Nephron (organoid): ENCODE measurements at regions not wholly inside any gene's neighbourhood (a gene's known extent, or its start where the extent isn't known, plus 50 kb on each side); places are given as distances from the start of the nearest gene placed in this dataset.

Experiments used
- H3K27ac Mint-ChIP-seq, 3 experiments: 2 replicates each; pipeline ENCODE4 v1.8.0; 2020; ENCODE audit warnings: mixed read lengths in 3 of 3, mild to moderate bottlenecking in 2 of 3, moderate library complexity in 1 of 3
- H3K27me3 Mint-ChIP-seq: 2 replicates; pipeline ENCODE4 v1.8.0; 2021; ENCODE audit warnings: low read depth, mild to moderate bottlenecking, moderate library complexity, mixed read lengths
- H3K36me3 Mint-ChIP-seq: 2 replicates; pipeline ENCODE4 v1.8.0; 2020; ENCODE audit warnings: low read depth, mixed read lengths
- H3K4me1 Mint-ChIP-seq: 2 replicates; pipeline ENCODE4 v1.8.0; 2020; ENCODE audit warnings: mixed read lengths
- H3K4me3 Mint-ChIP-seq, 3 experiments: 2 replicates each; pipeline ENCODE4 v1.8.0; 2020; ENCODE audit warnings: mild to moderate bottlenecking in 3 of 3, mixed read lengths in 3 of 3, moderate library complexity in 2 of 3
- H3K9me3 Mint-ChIP-seq: 2 replicates; pipeline ENCODE4 v1.8.0; 2020; ENCODE audit warnings: mixed read lengths
- CTCF ChIP-seq, 3 experiments: fragments of 200-600 bp; sonication (generic); IDR thresholded peaks; one replicate each; pipeline ENCODE4 v1.5.0; 2021; ENCODE audit warnings: antibody characterized with exemption in 3 of 3; ENCODE audit not compliant: unreplicated experiment in 3 of 3

GRCh38 chr15:62346168-62346567, 181.1 kb upstream of the C2CD4B start:
- Mint-ChIP-seq H3K36me3 (no peaks in the 10 kb centered on the region), H3K9me3 (peaks cover 2% of the 10 kb centered on the region), H3K27me3 (peaks cover 4% of the 10 kb centered on the region), H3K27ac (no peak overlapping the region), H3K4me3 (no peak overlapping the region), H3K4me1 (peaks cover 10% of the 10 kb centered on the region)
- no peak for TF ChIP-seq CTCF (IDR thresholded peaks at IDR 0.05; ENCODE audit: unreplicated experiment in 3 of 3)

GRCh38 chr15:62348118-62348517, 183.0 kb upstream of the C2CD4B start:
- Mint-ChIP-seq H3K4me1 (peaks cover 10% of the 10 kb centered on the region), H3K27me3 (peaks cover 10% of the 10 kb centered on the region), H3K27ac (peak overlapping the region in 1 of 3 experiments; percentile 37), H3K9me3 (peaks cover 2% of the 10 kb centered on the region), H3K36me3 (no peaks in the 10 kb centered on the region), H3K4me3 (no peak overlapping the region)
- no peak for TF ChIP-seq CTCF (IDR thresholded peaks at IDR 0.05; ENCODE audit: unreplicated experiment in 3 of 3)

- H3K4me1 Mint-ChIP-seq = peaks cover 9% of the 10 kb centered on the region
- H3K27me3 Mint-ChIP-seq = peaks cover 10% of the 10 kb centered on the region
- H3K36me3 Mint-ChIP-seq = no peaks in the 10 kb centered on the region
- peaks cover 2% of the 10 kb centered on the region for H3K9me3 Mint-ChIP-seq
- TF ChIP-seq CTCF (IDR thresholded peaks at IDR 0.05; ENCODE audit: unreplicated experiment in 3 of 3) = no peak
- no peak overlapping the region for H3K27ac Mint-ChIP-seq
- H3K4me3 Mint-ChIP-seq = no peak overlapping the region
Measured at GRCh38 chr15:62348623-62349022, 183.5 kb upstream of the C2CD4B start.

- no peaks in the 10 kb centered on the region for H3K9me3 Mint-ChIP-seq
- no peak overlapping the region for H3K27ac Mint-ChIP-seq
- H3K4me1 Mint-ChIP-seq = no peaks in the 10 kb centered on the region
- no peak for TF ChIP-seq CTCF (IDR thresholded peaks at IDR 0.05; ENCODE audit: unreplicated experiment in 3 of 3)
- no peak overlapping the region for H3K4me3 Mint-ChIP-seq
- no peaks in the 10 kb centered on the region for H3K36me3 Mint-ChIP-seq
- peaks cover 14% of the 10 kb centered on the region for H3K27me3 Mint-ChIP-seq
Measured at GRCh38 chr15:62352817-62353216, 187.7 kb upstream of the C2CD4B start.

- Mint-ChIP-seq H3K9me3 (no peaks in the 10 kb centered on the region), H3K36me3 (no peaks in the 10 kb centered on the region), H3K4me3 (no peak overlapping the region), H3K27me3 (peaks cover 4% of the 10 kb centered on the region), H3K4me1 (peaks cover 21% of the 10 kb centered on the region), H3K27ac (no peak overlapping the region)
- no peak for TF ChIP-seq CTCF (IDR thresholded peaks at IDR 0.05; ENCODE audit: unreplicated experiment in 3 of 3)
Measured at GRCh38 chr15:62357431-62357830, 192.3 kb upstream of the C2CD4B start.

GRCh38 chr15:62359416-62359815, 194.3 kb upstream of the C2CD4B start:
- peaks cover 27% of the 10 kb centered on the region for H3K4me1 Mint-ChIP-seq
- H3K36me3 Mint-ChIP-seq = no peaks in the 10 kb centered on the region
- peaks cover 4% of the 10 kb centered on the region for H3K27me3 Mint-ChIP-seq
- no peak overlapping the region for H3K27ac Mint-ChIP-seq
- no peak for TF ChIP-seq CTCF (IDR thresholded peaks at IDR 0.05; ENCODE audit: unreplicated experiment in 3 of 3)
- no peaks in the 10 kb centered on the region for H3K9me3 Mint-ChIP-seq
- no peak overlapping the region for H3K4me3 Mint-ChIP-seq
